Neural crest cell (in vitro differentiated cells): ENCODE measurements at regions not wholly inside any gene's neighbourhood (a gene's known extent, or its start where the extent isn't known, plus 50 kb on each side); places are given as distances from the start of the nearest gene placed in this dataset.

ENCODE experiments used
- DNase-seq: peaks from one replicate; pipeline ENCODE4 v3.0.0; 2021; ENCODE audit warnings: low read depth, mixed read lengths, low spot score
- H3K27ac Mint-ChIP-seq: one replicate; pipeline ENCODE4 v1.8.0; 2021; ENCODE audit warnings: mild to moderate bottlenecking, mixed read lengths; ENCODE audit not compliant: unreplicated experiment
- H3K27me3 Mint-ChIP-seq: 2 replicates; pipeline ENCODE4 v1.8.0; 2021; ENCODE audit warnings: low read depth, mild to moderate bottlenecking, mixed read lengths
- H3K36me3 Mint-ChIP-seq: 2 replicates; pipeline ENCODE4 v1.8.0; 2021; ENCODE audit warnings: low read depth, mild to moderate bottlenecking, mixed read lengths
- H3K4me1 Mint-ChIP-seq: 2 replicates; pipeline ENCODE4 v1.8.0; 2021; ENCODE audit warnings: mixed read lengths
- H3K4me3 Mint-ChIP-seq: one replicate; pipeline ENCODE4 v1.8.0; 2021; ENCODE audit warnings: mild to moderate bottlenecking, mixed read lengths
- H3K9me3 Mint-ChIP-seq: 2 replicates; pipeline ENCODE4 v1.8.0; 2021; ENCODE audit warnings: mixed read lengths
- TF ChIP-seq, protein P1 (sequence below): fragments of 200-600 bp; sonication (generic); conservative IDR thresholded peaks from 2 replicates; pipeline ENCODE4 v1.5.0; 2021; ENCODE audit warnings: antibody characterized with exemption, mild to moderate bottlenecking

DNA sequence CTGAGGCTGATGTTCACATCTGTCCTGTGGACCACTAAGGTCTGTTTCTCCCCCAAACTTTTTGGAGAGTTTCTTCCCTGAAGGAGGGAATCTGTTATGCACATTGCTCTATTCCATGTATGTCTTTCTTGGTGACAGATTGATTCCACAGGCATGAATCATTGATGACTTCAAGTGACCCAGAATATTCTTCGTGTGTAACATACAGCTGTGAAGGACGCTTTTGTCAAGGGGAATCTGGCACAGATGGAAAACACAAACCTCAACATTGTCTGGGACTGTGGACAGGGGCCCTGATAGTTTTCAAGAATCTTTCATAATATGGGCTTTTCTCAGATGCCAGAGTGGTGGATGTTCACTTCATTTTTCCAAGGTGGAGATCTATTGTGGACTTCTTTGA lies 223.1 kb upstream of the MAF start:
- Mint-ChIP-seq H3K4me3 (no peak overlapping the region), H3K27me3 (no peaks in the 10 kb centered on the region), H3K4me1 (no peaks in the 10 kb centered on the region), H3K27ac (no peak overlapping the region), H3K9me3 (peaks cover 2% of the 10 kb centered on the region), H3K36me3 (no peaks in the 10 kb centered on the region)
- TF ChIP-seq, protein P1, sequence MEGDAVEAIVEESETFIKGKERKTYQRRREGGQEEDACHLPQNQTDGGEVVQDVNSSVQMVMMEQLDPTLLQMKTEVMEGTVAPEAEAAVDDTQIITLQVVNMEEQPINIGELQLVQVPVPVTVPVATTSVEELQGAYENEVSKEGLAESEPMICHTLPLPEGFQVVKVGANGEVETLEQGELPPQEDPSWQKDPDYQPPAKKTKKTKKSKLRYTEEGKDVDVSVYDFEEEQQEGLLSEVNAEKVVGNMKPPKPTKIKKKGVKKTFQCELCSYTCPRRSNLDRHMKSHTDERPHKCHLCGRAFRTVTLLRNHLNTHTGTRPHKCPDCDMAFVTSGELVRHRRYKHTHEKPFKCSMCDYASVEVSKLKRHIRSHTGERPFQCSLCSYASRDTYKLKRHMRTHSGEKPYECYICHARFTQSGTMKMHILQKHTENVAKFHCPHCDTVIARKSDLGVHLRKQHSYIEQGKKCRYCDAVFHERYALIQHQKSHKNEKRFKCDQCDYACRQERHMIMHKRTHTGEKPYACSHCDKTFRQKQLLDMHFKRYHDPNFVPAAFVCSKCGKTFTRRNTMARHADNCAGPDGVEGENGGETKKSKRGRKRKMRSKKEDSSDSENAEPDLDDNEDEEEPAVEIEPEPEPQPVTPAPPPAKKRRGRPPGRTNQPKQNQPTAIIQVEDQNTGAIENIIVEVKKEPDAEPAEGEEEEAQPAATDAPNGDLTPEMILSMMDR, result no peak
- DNase-seq, result no peak

DNA sequence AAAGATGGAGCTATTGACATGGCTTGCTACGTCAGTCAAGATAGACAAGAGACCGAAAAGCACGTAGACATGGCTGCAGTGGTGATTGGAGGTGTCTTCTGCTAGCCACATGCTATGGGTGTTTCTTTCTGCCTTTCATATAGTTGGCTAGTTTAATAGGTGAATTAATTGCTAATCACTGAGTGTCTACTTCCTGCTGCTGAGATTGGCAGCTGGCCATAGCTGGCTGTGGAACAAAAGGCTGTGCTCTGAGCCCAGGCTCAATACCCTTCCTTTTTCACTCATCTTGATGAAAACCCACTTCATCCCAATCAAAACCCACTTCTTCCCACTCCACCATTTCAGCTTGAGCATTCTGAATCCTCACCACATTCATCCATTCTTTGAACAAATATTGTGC lies 221.4 kb upstream of the MAF start:
- TF ChIP-seq, protein P1, result no peak
- Mint-ChIP-seq H3K4me1 (no peaks in the 10 kb centered on the region), H3K4me3 (no peak overlapping the region), H3K27ac (no peak overlapping the region), H3K27me3 (no peaks in the 10 kb centered on the region), H3K9me3 (peaks cover 5% of the 10 kb centered on the region), H3K36me3 (no peaks in the 10 kb centered on the region)
- no peak for DNase-seq

DNA sequence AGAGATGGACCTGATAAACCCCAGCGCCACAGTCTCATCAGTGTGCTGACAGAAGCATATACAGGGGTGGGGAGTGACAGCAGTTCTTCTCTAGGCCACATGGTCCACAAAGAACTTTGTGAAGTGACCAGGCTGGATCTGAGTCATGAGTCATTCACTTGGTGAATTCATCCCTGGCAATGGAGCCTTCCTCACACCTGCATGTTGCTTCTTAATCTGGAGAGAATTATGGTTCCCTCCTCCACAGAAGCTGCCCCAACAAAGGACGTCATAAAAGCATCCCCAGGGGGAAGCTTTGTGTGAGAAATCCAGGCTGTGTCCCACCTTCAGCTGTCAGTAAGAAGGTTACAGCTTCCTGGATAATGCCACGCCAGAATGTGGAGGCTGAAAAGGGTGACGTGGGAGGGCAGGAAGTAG lies 215.6 kb upstream of the MAF start:
- H3K27me3 Mint-ChIP-seq, result no peaks in the 10 kb centered on the region
- H3K36me3 Mint-ChIP-seq, result no peaks in the 10 kb centered on the region
- TF ChIP-seq, protein P1, result no peak
- H3K4me1 Mint-ChIP-seq, result peaks cover 4% of the 10 kb centered on the region
- peaks cover 7% of the 10 kb centered on the region for H3K9me3 Mint-ChIP-seq
- H3K27ac Mint-ChIP-seq, result no peak overlapping the region
- no peak for DNase-seq
- H3K4me3 Mint-ChIP-seq, result no peak overlapping the region

DNA sequence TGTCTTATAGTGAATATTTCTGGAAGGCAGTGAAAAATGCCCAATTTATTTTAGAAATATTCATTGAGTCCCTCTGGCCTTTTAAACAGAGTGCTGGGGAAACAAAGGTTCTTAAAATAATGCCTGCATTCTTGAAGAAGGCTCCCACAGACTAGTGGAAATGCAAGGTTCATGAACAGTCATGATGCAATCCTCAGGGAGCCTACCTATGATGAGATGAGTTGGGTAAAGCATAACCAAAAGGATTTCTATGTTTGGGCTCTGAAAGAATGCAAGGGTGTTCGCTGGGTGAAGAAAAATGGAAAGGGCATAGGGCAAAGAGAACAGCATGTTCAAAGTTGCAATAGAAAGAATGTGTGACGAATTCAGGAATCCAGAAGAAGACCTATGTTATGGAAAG lies 214.5 kb upstream of the MAF start:
- TF ChIP-seq, protein P1, result no peak
- H3K4me1 Mint-ChIP-seq, result peaks cover 4% of the 10 kb centered on the region
- H3K27me3 Mint-ChIP-seq, result no peaks in the 10 kb centered on the region
- H3K4me3 Mint-ChIP-seq, result no peak overlapping the region
- peaks cover 5% of the 10 kb centered on the region for H3K9me3 Mint-ChIP-seq
- H3K27ac Mint-ChIP-seq, result no peak overlapping the region
- no peak for DNase-seq
- no peaks in the 10 kb centered on the region for H3K36me3 Mint-ChIP-seq

DNA sequence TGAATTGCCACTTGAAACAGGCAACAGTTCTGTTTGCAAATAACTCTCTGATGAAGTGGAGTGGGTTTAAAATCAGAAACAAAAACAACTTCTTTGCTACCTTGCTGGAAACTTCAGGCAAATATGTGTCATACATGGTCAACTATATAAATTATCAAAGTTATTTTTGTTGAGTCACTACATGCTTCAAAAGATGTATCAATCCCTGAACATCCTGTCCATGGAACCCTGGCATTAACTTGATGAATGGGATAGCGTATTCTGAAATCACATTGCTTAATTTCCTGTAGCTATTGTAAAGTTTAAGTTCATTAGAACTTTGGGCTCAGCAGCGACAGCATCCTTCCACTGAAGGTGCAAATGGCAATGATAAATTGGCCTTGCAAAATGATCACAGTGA lies 213.6 kb upstream of the MAF start:
- Mint-ChIP-seq H3K4me1 (peaks cover 4% of the 10 kb centered on the region), H3K27me3 (no peaks in the 10 kb centered on the region), H3K27ac (no peak overlapping the region), H3K9me3 (peaks cover 8% of the 10 kb centered on the region), H3K4me3 (no peak overlapping the region), H3K36me3 (no peaks in the 10 kb centered on the region)
- DNase-seq, result no peak
- TF ChIP-seq, protein P1, result no peak

DNA sequence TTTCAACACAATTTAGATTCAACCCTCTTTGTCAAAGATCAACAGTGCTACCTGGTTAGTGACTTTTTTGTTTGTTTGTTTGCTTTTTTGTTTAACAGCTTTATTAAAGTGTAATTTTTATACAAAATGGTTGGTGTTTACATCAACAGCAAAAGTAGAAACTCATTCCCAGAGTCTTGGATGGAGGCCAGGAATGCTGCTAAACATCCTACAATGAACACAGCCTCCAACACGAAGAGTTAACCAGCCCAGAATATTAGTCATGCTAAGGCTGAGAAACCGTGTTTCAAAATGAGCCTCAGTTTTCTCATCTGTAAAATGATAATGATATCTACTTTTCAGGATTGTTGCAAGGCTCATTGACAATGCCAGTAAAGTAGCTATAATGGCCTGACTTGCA lies 211.0 kb upstream of the MAF start:
- Mint-ChIP-seq H3K9me3 (peaks cover 13% of the 10 kb centered on the region), H3K4me1 (peaks cover 4% of the 10 kb centered on the region), H3K36me3 (peaks cover 3% of the 10 kb centered on the region), H3K27me3 (peaks cover 2% of the 10 kb centered on the region), H3K4me3 (no peak overlapping the region), H3K27ac (no peak overlapping the region)
- TF ChIP-seq, protein P1, result no peak
- DNase-seq, result no peak
